ENCODE measurements at regions not wholly inside any gene's neighbourhood (a gene's known extent, or its start where the extent isn't known, plus 50 kb on each side); places are given as distances from the start of the nearest gene placed in this dataset.

DNA sequence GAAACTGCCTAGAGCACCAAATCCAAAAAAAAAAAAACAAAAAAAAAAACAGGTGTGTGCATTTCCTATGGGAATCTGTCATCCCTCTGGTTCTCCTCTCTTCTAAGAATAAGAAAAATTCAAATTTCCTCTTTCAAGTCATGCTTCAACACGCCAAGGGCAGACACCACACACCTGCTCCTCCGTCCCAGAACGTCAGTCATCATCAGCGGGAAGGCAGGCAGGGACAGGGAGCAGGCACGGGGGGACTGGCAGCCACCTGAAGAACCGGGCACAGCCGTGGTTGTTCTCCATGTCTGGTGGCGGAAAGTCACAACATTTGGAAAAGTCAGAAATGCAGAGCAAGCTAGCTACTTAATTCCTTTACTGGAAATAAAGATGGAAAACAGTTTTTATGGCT is 214.8 kb downstream of the IKZF2 start:
- Histone ChIP-seq H4K20me1 (ENCODE audit: control insufficient read depth, insufficient read depth) (no peaks in the 10 kb centered on the region), H3K36me3 (ENCODE audit: control insufficient read depth in 2 of 2, insufficient read depth in 2 of 2, low read length in 1 of 2) (no peaks in the 10 kb centered on the region), H3K27ac (ENCODE audit: control insufficient read depth, insufficient read depth) (no peak overlapping the region), H3K9ac (ENCODE audit: control insufficient read depth, insufficient read depth, low read length) (no peak overlapping the region), H3K79me2 (ENCODE audit: control insufficient read depth, insufficient read depth, low read length) (no peaks in the 10 kb centered on the region), H3K9me3 (replicated peaks; ENCODE audit: control insufficient read depth, insufficient read depth, low read length) (no peaks in the 10 kb centered on the region; the same call in 2 of the 3 replicates), H3K4me1 (ENCODE audit: control insufficient read depth, insufficient read depth, low read length) (no peaks in the 10 kb centered on the region), H3K27me3 (replicated peaks in 1 of 2; ENCODE audit: control insufficient read depth in 2 of 2, insufficient read depth in 2 of 2, low read length in 1 of 2) (no peaks in the 10 kb centered on the region), H3K4me3 (no peak overlapping the region), H3K4me2 (ENCODE audit: control insufficient read depth, insufficient read depth) (no peak overlapping the region), H2AFZ (ENCODE audit: control insufficient read depth, low read depth, low read length) (no peak overlapping the region)
- TF ChIP-seq SMAD1 (IDR thresholded peaks at IDR 0.05; ENCODE audit: low read depth, partially characterized antibody) (no peak), SREBF1 (IDR thresholded peaks at IDR 0.05; ENCODE audit: low read length) (no peak), MTA3 (IDR thresholded peaks at IDR 0.05; ENCODE audit: borderline replicate concordance, low read length) (no peak), ESRRA (IDR thresholded peaks at IDR 0.05; ENCODE audit: low read length) (no peak)
- TF ChIP-seq, protein P1, sequence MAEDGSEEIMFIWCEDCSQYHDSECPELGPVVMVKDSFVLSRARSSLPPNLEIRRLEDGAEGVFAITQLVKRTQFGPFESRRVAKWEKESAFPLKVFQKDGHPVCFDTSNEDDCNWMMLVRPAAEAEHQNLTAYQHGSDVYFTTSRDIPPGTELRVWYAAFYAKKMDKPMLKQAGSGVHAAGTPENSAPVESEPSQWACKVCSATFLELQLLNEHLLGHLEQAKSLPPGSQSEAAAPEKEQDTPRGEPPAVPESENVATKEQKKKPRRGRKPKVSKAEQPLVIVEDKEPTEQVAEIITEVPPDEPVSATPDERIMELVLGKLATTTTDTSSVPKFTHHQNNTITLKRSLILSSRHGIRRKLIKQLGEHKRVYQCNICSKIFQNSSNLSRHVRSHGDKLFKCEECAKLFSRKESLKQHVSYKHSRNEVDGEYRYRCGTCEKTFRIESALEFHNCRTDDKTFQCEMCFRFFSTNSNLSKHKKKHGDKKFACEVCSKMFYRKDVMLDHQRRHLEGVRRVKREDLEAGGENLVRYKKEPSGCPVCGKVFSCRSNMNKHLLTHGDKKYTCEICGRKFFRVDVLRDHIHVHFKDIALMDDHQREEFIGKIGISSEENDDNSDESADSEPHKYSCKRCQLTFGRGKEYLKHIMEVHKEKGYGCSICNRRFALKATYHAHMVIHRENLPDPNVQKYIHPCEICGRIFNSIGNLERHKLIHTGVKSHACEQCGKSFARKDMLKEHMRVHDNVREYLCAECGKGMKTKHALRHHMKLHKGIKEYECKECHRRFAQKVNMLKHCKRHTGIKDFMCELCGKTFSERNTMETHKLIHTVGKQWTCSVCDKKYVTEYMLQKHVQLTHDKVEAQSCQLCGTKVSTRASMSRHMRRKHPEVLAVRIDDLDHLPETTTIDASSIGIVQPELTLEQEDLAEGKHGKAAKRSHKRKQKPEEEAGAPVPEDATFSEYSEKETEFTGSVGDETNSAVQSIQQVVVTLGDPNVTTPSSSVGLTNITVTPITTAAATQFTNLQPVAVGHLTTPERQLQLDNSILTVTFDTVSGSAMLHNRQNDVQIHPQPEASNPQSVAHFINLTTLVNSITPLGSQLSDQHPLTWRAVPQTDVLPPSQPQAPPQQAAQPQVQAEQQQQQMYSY (CRISPR knock-in tag; IDR thresholded peaks at IDR 0.05): no peak
- no peak for DNase-seq (ENCODE audit: low read depth, low spot score)
- ATAC-seq: no peak
- ChIA-PET POLR2A (interaction anchor here (0.6 kb wide), 1 partner anchor 376 kb away, joined by 4 read pairs; no protein-coding TSS in a partner anchor), RAD21 (ENCODE audit: unreplicated experiment) (no interaction called here), CTCF (interaction anchor here (1.1 kb wide), 1 partner anchor 9 kb away, joined by 3 read pairs; no protein-coding TSS in a partner anchor), SMC1A (ENCODE audit: uncharacterized antibody, unreplicated experiment) (interaction anchor here (1.3 kb wide), 1 partner anchor 10 kb away, joined by 3 read pairs; no protein-coding TSS in a partner anchor)
- 78% methylated on average over 8 of the region's 8 CpGs for WGBS (ENCODE audit: insufficient coverage, insufficient replicate concordance, low lambda C conversion rate, missing lambda C conversion rate)
- no peak for FAIRE-seq
- in situ Hi-C loops (cut with MboI): no loop called here
- BruUV-seq (replicated peaks): no TSS peak
- intact Hi-C loops (cut with micrococcal nuclease; ENCODE audit: unreplicated experiment): no loop called here

Measured in GM12878 (cell line).